Upper lobe of right lung (tissue), 1 donor: ENCODE measurements at regions not wholly inside any gene's neighbourhood (a gene's known extent, or its start where the extent isn't known, plus 50 kb on each side); places are given as distances from the start of the nearest gene placed in this dataset.

Experiments
- ATAC-seq: fragments of 200-7000 bp; cut with Tn5 transposase; one replicate; pipeline ENCODE4 v1.9.1; 2020; ENCODE audit warnings: mild to moderate bottlenecking, moderate library complexity
- DNase-seq: peaks from one replicate; pipeline ENCODE4 v3.0.0-alpha.2; 2020
- H3K27ac ChIP-seq: fragments of 200-600 bp; one replicate; pipeline ENCODE4 v1.8.0; 2022
- H3K27me3 ChIP-seq: fragments of 200-600 bp; one replicate; pipeline ENCODE4 v1.8.0; 2022; ENCODE audit warnings: mild to moderate bottlenecking
- H3K36me3 ChIP-seq: fragments of 200-600 bp; one replicate; pipeline ENCODE4 v1.8.0; 2022
- H3K4me1 ChIP-seq: fragments of 200-600 bp; one replicate; pipeline ENCODE4 v1.8.0; 2022
- H3K4me3 ChIP-seq: fragments of 200-600 bp; one replicate; pipeline ENCODE4 v1.8.0; 2022; ENCODE audit warnings: mild to moderate bottlenecking
- H3K9me3 ChIP-seq: fragments of 200-600 bp; one replicate; pipeline ENCODE4 v1.8.0; 2022
- intact Hi-C: fragments of 100-400 bp; cut with DNase I; formaldehyde crosslinking; loops from one replicate; pipeline ENCODE4 v1.11.0; 2022
- TF ChIP-seq, protein P1 (sequence below): fragments of 200-600 bp; IDR thresholded peaks from one replicate; pipeline ENCODE4 v1.8.0; 2022; ENCODE audit warnings: antibody characterized with exemption
- donor health status: DM: no; HTN: yes; CAD: no; lungs with severe emphysema.

- Histone ChIP-seq H3K4me3 (no peak overlapping the region), H3K36me3 (no peaks in the 10 kb centered on the region), H3K9me3 (no peaks in the 10 kb centered on the region), H3K27me3 (no peaks in the 10 kb centered on the region), H3K27ac (no peak overlapping the region), H3K4me1 (no peaks in the 10 kb centered on the region)
- intact Hi-C loops: no loop called here
- TF ChIP-seq, protein P1, sequence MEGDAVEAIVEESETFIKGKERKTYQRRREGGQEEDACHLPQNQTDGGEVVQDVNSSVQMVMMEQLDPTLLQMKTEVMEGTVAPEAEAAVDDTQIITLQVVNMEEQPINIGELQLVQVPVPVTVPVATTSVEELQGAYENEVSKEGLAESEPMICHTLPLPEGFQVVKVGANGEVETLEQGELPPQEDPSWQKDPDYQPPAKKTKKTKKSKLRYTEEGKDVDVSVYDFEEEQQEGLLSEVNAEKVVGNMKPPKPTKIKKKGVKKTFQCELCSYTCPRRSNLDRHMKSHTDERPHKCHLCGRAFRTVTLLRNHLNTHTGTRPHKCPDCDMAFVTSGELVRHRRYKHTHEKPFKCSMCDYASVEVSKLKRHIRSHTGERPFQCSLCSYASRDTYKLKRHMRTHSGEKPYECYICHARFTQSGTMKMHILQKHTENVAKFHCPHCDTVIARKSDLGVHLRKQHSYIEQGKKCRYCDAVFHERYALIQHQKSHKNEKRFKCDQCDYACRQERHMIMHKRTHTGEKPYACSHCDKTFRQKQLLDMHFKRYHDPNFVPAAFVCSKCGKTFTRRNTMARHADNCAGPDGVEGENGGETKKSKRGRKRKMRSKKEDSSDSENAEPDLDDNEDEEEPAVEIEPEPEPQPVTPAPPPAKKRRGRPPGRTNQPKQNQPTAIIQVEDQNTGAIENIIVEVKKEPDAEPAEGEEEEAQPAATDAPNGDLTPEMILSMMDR: no peak
- DNase-seq (no peak), ATAC-seq (no peak)
Measured at GRCh38 chr12:77118696-77119095, 53.3 kb upstream of the E2F7 start.

GRCh38 chr12:77116277-77116676, 50.9 kb upstream of the E2F7 start:
- intact Hi-C loops: no loop called here
- Histone ChIP-seq H3K4me3 (no peak overlapping the region), H3K27me3 (no peaks in the 10 kb centered on the region), H3K4me1 (no peaks in the 10 kb centered on the region), H3K36me3 (no peaks in the 10 kb centered on the region), H3K9me3 (no peaks in the 10 kb centered on the region), H3K27ac (no peak overlapping the region)
- no peak for DNase-seq
- TF ChIP-seq, protein P1: no peak
- no peak for ATAC-seq

GRCh38 chr12:77115471-77115870, 50.1 kb upstream of the E2F7 start:
- H3K9me3 ChIP-seq: no peaks in the 10 kb centered on the region
- H3K4me3 ChIP-seq: no peak overlapping the region
- ATAC-seq (no peak), DNase-seq (no peak)
- H3K36me3 ChIP-seq: no peaks in the 10 kb centered on the region
- no peak overlapping the region for H3K27ac ChIP-seq
- no peaks in the 10 kb centered on the region for H3K27me3 ChIP-seq
- TF ChIP-seq, protein P1: no peak
- intact Hi-C loops: no loop called here
- H3K4me1 ChIP-seq: no peaks in the 10 kb centered on the region
